K562 (cell line): ENCODE measurements at regions not wholly inside any gene's neighbourhood (a gene's known extent, or its start where the extent isn't known, plus 50 kb on each side); places are given as distances from the start of the nearest gene placed in this dataset.

ENCODE experiments used
- SIX5 ChIP-seq, 2 experiments: IDR thresholded peaks; 2 replicates each; pipeline ENCODE4 v1.6.1; 2011; ENCODE audit warnings: low read length in 2 of 2, borderline replicate concordance in 1 of 2, low read depth in 1 of 2, mild to moderate bottlenecking in 1 of 2, moderate library complexity in 1 of 2; ENCODE audit not compliant: insufficient read depth in 1 of 2
- XRCC5 ChIP-seq: fragments of 200-400 bp; formaldehyde crosslinking; IDR thresholded peaks from 2 replicates; pipeline ENCODE4 v1.6.1; 2017; ENCODE audit warnings: low read depth, mild to moderate bottlenecking, low read length
- ZNF830 ChIP-seq: fragments of 250-450 bp; sonication (Bioruptor Pico); IDR thresholded peaks from 2 replicates; pipeline ENCODE4 v1.5.0; 2021; ENCODE audit warnings: mild to moderate bottlenecking

DNA sequence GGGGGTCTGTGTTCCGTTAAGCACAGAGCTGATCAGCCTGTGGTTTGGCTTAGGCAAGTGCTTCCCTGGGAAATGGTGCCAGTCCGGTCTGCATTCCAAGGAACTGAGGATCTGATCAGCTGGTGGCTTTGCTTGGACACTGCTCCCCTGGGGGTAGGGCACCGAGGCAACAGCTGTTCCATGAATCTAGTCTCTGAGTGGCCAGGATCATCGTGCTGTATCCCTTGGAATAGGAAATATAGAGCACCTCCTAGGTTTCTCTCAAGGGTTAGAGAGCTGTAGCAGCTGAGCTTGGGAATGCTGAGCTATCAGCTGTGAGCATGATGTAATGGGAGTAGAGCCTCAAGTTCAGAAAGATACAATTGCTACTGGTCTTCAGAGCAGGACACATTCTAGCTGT, 863.9 kb downstream of the RAPGEF2 start:
- TF ChIP-seq ZNF830: no peak
- no peak for TF ChIP-seq SIX5 (IDR thresholded peaks at IDR 0.05; ENCODE audit: borderline replicate concordance in 1 of 2, insufficient read depth in 1 of 2, low read depth in 1 of 2, low read length in 2 of 2)
- TF ChIP-seq XRCC5: no peak
